ENCODE measurements at regions not wholly inside any gene's neighbourhood (a gene's known extent, or its start where the extent isn't known, plus 50 kb on each side); places are given as distances from the start of the nearest gene placed in this dataset.

GRCh38 chr20:63094767-63095499, 88.2 kb upstream of the BHLHE23 start:
- Histone ChIP-seq H3K9me3 (ENCODE audit: control insufficient read depth in 4 of 4, low read length in 3 of 4) (no peaks in the 10 kb centered on the region), H3K4me1 (ENCODE audit: control insufficient read depth in 4 of 4, insufficient read depth in 4 of 4, low read length in 3 of 4) (no peaks in the 10 kb centered on the region), H3K36me3 (ENCODE audit: control insufficient read depth in 4 of 4, insufficient read depth in 3 of 4, low read depth in 1 of 4, low read length in 3 of 4) (no peaks in the 10 kb centered on the region), H3K27me3 (ENCODE audit: control insufficient read depth in 4 of 4, insufficient read depth in 4 of 4, low read length in 3 of 4) (peaks cover 0 to 7% (median 4%) of the 10 kb centered on the region in 4 donors), H3K9ac (ENCODE audit: low read depth in 1 of 2, low read length in 2 of 2) (no peak overlapping the region), H3K27ac (ENCODE audit: low read depth in 1 of 2, low read length in 2 of 2) (no peak overlapping the region), H3K4me3 (ENCODE audit: low read depth in 1 of 3, low read length in 3 of 3) (no peak overlapping the region)
- DNase-seq (ENCODE audit: low spot score) = no peak
- TF ChIP-seq HNF4G (IDR thresholded peaks at IDR 0.05) = no peak
- TF ChIP-seq FOXA1 (IDR thresholded peaks at IDR 0.05) = no peak
- no peak for TF ChIP-seq JUND (IDR thresholded peaks at IDR 0.05)
- no peak for TF ChIP-seq TAF1 (conservative IDR thresholded peaks at IDR 0.05)
- TF ChIP-seq RXRA (IDR thresholded peaks at IDR 0.05) = no peak
- no peak for TF ChIP-seq REST (IDR thresholded peaks at IDR 0.05)
- TF ChIP-seq CTCF (IDR thresholded peaks at IDR 0.05; ENCODE audit: low read depth, low read length, missing input control) = no peak
- no peak for TF ChIP-seq RAD21 (IDR thresholded peaks at IDR 0.05)
- TF ChIP-seq EGR1 (IDR thresholded peaks at IDR 0.05; ENCODE audit: low read depth in 2 of 2) = no peak
- no peak for TF ChIP-seq MAX (IDR thresholded peaks at IDR 0.05)
- TF ChIP-seq NR2F2 (IDR thresholded peaks at IDR 0.05) = no peak
- no peak for TF ChIP-seq FOXA2 (IDR thresholded peaks at IDR 0.05)
- TF ChIP-seq SP1 (IDR thresholded peaks at IDR 0.05) = no peak
- no peak for TF ChIP-seq ZBTB33 (IDR thresholded peaks at IDR 0.05)
- TF ChIP-seq ATF3 (IDR thresholded peaks at IDR 0.05) = no peak
- no peak for TF ChIP-seq GABPA (IDR thresholded peaks at IDR 0.05 in 1 of 2, conservative IDR thresholded peaks at IDR 0.05 in 1 of 2)
- TF ChIP-seq YY1 (IDR thresholded peaks at IDR 0.05) = no peak
- no peak for TF ChIP-seq HNF4A (conservative IDR thresholded peaks at IDR 0.05)
- WGBS = 72% methylated on average over 22 of the region's 22 CpGs
